ENCODE measurements at regions not wholly inside any gene's neighbourhood (a gene's known extent, or its start where the extent isn't known, plus 50 kb on each side); places are given as distances from the start of the nearest gene placed in this dataset.

DNA sequence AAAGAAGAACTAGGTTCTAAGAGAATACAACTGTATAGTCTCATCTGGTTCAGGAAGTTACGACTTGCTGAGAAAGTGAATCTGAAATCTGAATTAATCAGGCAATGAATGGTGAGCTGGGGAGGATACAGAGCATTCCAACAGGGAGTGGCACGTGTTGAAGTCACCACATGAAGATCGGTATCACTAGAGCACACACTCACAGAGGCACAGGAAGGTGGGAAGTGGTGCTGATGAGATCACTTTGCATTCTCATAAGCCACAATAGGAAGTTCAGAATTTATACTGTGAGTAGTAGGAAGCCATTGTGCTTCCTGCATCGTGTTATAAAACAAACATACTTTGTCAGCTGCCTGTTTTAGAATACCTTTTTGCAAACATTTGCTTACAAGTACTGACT lies 615.0 kb upstream of the DDX18 start:
- no peak overlapping the region for H3K4me3 ChIP-seq (ENCODE audit: control insufficient read depth, low read depth, low read length)
- TF ChIP-seq, protein P1, sequence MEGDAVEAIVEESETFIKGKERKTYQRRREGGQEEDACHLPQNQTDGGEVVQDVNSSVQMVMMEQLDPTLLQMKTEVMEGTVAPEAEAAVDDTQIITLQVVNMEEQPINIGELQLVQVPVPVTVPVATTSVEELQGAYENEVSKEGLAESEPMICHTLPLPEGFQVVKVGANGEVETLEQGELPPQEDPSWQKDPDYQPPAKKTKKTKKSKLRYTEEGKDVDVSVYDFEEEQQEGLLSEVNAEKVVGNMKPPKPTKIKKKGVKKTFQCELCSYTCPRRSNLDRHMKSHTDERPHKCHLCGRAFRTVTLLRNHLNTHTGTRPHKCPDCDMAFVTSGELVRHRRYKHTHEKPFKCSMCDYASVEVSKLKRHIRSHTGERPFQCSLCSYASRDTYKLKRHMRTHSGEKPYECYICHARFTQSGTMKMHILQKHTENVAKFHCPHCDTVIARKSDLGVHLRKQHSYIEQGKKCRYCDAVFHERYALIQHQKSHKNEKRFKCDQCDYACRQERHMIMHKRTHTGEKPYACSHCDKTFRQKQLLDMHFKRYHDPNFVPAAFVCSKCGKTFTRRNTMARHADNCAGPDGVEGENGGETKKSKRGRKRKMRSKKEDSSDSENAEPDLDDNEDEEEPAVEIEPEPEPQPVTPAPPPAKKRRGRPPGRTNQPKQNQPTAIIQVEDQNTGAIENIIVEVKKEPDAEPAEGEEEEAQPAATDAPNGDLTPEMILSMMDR (IDR thresholded peaks at IDR 0.05; ENCODE audit: control insufficient read depth, insufficient read depth, low read depth, low read length, missing control alignments): no peak
- DNase-seq (ENCODE audit: low read depth): no peak

DNA sequence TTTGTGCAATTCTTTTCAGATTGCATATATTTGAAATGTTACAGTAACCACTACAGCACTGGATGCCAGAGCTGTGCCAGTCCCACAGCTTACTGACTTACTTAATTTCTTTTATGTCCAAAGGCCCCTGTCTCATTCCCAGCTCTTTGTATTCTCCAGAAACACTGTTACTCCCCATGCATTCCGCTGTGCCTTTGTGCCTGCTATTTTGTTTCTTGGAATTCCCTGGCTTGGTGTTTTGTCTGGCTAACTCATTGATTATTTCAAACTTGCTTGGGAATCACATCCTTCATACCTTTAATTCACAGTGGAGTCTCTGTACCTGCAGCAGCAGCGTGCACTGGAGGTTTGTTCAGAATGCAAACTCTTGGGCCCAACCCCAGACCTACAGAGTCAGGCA lies 601.9 kb upstream of the DDX18 start:
- no peak for DNase-seq (ENCODE audit: low read depth)
- TF ChIP-seq, protein P1 (IDR thresholded peaks at IDR 0.05; ENCODE audit: control insufficient read depth, insufficient read depth, low read depth, low read length, missing control alignments): no peak

DNA sequence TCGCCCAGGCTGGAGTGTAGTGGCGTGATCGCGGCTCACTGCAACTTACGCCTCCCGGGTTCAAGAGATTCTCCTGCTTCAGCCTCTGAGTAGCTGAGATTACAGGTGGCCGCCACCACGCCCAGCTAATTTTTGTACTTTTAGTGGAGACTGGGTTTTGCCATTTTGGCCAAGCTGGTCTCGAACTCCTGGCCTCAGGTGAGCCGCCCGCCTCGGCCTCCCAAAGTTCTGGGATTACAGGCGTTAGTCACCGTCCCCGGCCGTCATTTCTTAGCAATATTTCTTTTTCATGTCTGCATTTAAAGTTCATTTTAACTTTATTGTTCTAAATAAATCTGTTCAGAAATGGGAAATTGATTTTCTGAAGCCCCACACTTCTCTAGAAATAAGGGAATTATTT lies 597.3 kb upstream of the DDX18 start:
- no peak overlapping the region for H3K4me3 ChIP-seq (ENCODE audit: control insufficient read depth, low read depth, low read length)
- TF ChIP-seq, protein P1 (IDR thresholded peaks at IDR 0.05; ENCODE audit: control insufficient read depth, insufficient read depth, low read depth, low read length, missing control alignments): no peak
- DNase-seq (ENCODE audit: low read depth): no peak

More for the DNA sequence above, 601.9 kb upstream of the DDX18 start:
- H3K4me3 ChIP-seq (ENCODE audit: control insufficient read depth, low read depth, low read length): no peak overlapping the region

DNA sequence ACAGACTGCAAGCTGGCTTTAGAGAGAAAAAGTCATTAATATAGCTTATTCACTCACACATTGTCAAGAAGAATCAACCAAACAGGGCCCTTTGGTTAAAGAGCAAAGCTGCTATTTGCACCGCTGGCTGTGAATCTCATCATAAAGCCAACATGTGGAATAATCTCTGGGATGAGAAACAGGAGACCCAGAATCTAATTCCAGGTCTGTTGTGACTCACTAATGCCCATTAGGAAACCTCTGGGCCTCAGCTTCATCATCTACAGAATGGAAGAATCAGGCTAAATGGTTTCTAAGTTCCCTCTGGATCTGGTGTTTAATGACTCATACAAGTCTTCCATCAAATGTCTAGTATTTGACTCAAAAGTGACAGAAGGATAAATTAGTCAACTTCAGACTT lies 591.7 kb upstream of the DDX18 start:
- DNase-seq (ENCODE audit: low read depth): no peak
- TF ChIP-seq, protein P1 (IDR thresholded peaks at IDR 0.05; ENCODE audit: control insufficient read depth, insufficient read depth, low read depth, low read length, missing control alignments): no peak
- H3K4me3 ChIP-seq (ENCODE audit: control insufficient read depth, low read depth, low read length): no peak overlapping the region

DNA sequence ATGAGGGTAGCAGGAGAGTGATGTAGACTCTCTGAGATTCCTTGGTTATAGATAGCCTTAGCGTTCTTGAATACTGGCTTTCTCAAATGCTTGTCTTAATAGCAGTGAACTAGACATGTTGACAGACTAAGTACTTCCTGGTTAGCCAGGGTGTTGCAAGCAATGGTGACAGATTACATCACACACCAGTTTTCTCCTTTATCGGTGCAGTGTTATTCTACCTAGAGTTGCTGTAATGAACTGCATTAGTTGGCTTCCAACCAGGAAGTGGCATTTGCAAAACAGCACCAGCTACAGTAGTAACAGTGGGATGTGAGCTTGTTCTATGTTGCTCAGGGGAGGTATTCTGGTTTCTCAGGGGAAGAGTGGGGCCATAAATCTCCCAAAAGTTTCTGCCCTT lies 582.2 kb upstream of the DDX18 start:
- no peak for DNase-seq (ENCODE audit: low read depth)
- TF ChIP-seq, protein P1 (IDR thresholded peaks at IDR 0.05; ENCODE audit: control insufficient read depth, insufficient read depth, low read depth, low read length, missing control alignments): no peak
- H3K4me3 ChIP-seq (ENCODE audit: control insufficient read depth, low read depth, low read length): no peak overlapping the region

DNA sequence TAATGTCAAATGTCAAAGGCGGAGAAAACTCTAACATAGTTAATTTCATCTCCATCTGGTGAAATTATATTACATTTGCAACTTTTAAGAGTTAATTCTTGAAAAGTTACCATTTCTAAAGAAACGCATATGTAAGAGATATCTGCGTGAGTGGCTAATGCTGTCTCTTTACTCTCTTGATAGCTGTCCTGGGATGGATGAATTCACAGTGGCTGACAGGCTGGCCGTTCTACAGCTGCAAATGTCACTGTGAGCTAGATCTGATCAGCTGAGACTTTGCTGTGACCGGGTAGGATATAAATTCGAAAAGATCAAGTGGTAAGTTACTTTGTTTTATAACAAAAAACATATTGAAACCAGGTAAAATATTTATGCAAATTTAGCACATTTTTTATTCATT lies 557.1 kb upstream of the DDX18 start:
- TF ChIP-seq, protein P1 (IDR thresholded peaks at IDR 0.05; ENCODE audit: control insufficient read depth, insufficient read depth, low read depth, low read length, missing control alignments): no peak
- no peak overlapping the region for H3K4me3 ChIP-seq (ENCODE audit: control insufficient read depth, low read depth, low read length)
- DNase-seq (ENCODE audit: low read depth): no peak

DNA sequence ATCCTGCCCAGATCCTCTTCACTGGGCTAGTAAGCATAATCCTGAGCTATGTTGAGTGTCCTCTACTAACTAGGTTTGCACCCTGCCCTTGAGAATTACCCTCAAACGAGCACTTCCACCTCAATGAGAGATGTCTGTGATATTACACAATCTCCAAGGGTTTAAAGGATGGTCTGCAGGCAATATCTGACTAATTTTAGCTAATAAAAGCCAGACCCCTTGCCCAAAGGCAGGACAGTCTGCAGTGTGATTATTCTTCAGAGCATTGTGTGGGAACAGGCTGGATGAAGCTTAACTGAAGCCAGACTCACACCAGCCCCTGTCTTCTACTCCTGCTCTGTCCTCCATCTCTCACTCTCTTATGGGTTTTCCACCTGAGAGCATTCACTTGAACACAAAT lies 544.9 kb upstream of the DDX18 start:
- no peak overlapping the region for H3K4me3 ChIP-seq (ENCODE audit: control insufficient read depth, low read depth, low read length)
- DNase-seq (ENCODE audit: low read depth): no peak
- TF ChIP-seq, protein P1 (IDR thresholded peaks at IDR 0.05; ENCODE audit: control insufficient read depth, insufficient read depth, low read depth, low read length, missing control alignments): no peak

Data from AG09309 (cell line).